Osteoblast (primary cell): ENCODE measurements at regions not wholly inside any gene's neighbourhood (a gene's known extent, or its start where the extent isn't known, plus 50 kb on each side); places are given as distances from the start of the nearest gene placed in this dataset.

Source experiments
- DNase-seq: peaks from one replicate; pipeline ENCODE4 v3.0.0; 2011; ENCODE audit warnings: low spot score, mixed read lengths; ENCODE audit not compliant: insufficient read length; ENCODE audit errors: missing footprints
- H2AFZ ChIP-seq: 2 replicates; pipeline ENCODE4 v1.6.0; 2011; ENCODE audit warnings: mild to moderate bottlenecking, low read length
- H3K27ac ChIP-seq: 2 replicates; pipeline ENCODE4 v1.5.1; 2011; ENCODE audit warnings: mild to moderate bottlenecking, low read depth, low read length, moderate library complexity
- H3K27me3 ChIP-seq: 2 replicates; pipeline ENCODE4 v1.6.0; 2012; ENCODE audit warnings: mild to moderate bottlenecking, control low read depth, inconsistent platforms, low read length, moderate library complexity; ENCODE audit not compliant: insufficient read depth
- H3K36me3 ChIP-seq: 2 replicates; pipeline ENCODE4 v1.5.1; 2011; ENCODE audit warnings: mild to moderate bottlenecking, low read length, control low read depth, moderate library complexity; ENCODE audit not compliant: insufficient read depth
- H3K4me1 ChIP-seq: 2 replicates; pipeline ENCODE4 v1.5.1; 2011; ENCODE audit warnings: mild to moderate bottlenecking, low read length, control low read depth, moderate library complexity; ENCODE audit not compliant: insufficient read depth
- H3K4me2 ChIP-seq: 2 replicates; pipeline ENCODE4 v1.6.0; 2011; ENCODE audit warnings: mild to moderate bottlenecking, low read length; ENCODE audit not compliant: insufficient read depth
- H3K4me3 ChIP-seq: fragments of 200-600 bp; sonication (generic); 3 replicates; pipeline ENCODE4 v1.5.1; 2012; ENCODE audit warnings: mild to moderate bottlenecking, low read length, inconsistent platforms; ENCODE audit not compliant: insufficient read depth
- H3K79me2 ChIP-seq: 2 replicates; pipeline ENCODE4 v1.6.0; 2012; ENCODE audit warnings: mild to moderate bottlenecking, low read length, control low read depth, inconsistent platforms; ENCODE audit not compliant: insufficient read depth
- H3K9me3 ChIP-seq: 2 replicates; pipeline ENCODE4 v1.5.1; 2011; ENCODE audit warnings: low read depth, low read length, control low read depth
- H4K20me1 ChIP-seq: 2 replicates; pipeline ENCODE4 v1.6.0; 2012; ENCODE audit warnings: mild to moderate bottlenecking, low read length, control low read depth; ENCODE audit not compliant: insufficient read depth
- TF ChIP-seq, protein P1 (sequence below): IDR thresholded peaks from 2 replicates; pipeline ENCODE4 v1.5.1; 2011; ENCODE audit warnings: mild to moderate bottlenecking, low read depth, low read length, moderate library complexity; ENCODE audit errors: extremely low read depth

DNA sequence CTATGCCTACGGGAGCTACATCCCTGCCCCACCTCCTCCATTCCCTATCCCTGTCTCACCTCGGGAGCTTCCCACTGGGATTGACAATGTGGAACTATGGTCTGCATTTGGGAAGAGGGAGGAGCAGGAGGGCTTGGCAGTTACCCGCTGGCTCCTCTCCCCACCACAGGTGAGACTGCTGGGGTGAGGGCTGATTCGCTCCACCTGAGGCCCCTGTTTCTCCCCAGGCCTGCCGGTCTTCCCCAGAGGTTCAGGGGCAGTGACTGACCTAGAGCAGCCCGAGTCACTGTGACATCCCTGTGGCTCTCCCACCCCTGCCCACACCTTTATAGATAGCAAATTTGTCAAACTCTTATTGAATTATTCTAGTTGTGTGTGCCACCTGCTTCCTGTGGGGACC, 252.6 kb downstream of the GLRX3 start:
- Histone ChIP-seq H3K27me3 (no peaks in the 10 kb centered on the region), H3K36me3 (no peaks in the 10 kb centered on the region), H4K20me1 (no peaks in the 10 kb centered on the region), H3K9me3 (peaks cover 4% of the 10 kb centered on the region), H3K4me1 (no peaks in the 10 kb centered on the region), H3K27ac (no peak overlapping the region), H3K4me2 (no peak overlapping the region), H3K4me3 (no peak overlapping the region), H3K79me2 (no peaks in the 10 kb centered on the region), H2AFZ (no peak overlapping the region)
- DNase-seq = no peak
- TF ChIP-seq, protein P1, sequence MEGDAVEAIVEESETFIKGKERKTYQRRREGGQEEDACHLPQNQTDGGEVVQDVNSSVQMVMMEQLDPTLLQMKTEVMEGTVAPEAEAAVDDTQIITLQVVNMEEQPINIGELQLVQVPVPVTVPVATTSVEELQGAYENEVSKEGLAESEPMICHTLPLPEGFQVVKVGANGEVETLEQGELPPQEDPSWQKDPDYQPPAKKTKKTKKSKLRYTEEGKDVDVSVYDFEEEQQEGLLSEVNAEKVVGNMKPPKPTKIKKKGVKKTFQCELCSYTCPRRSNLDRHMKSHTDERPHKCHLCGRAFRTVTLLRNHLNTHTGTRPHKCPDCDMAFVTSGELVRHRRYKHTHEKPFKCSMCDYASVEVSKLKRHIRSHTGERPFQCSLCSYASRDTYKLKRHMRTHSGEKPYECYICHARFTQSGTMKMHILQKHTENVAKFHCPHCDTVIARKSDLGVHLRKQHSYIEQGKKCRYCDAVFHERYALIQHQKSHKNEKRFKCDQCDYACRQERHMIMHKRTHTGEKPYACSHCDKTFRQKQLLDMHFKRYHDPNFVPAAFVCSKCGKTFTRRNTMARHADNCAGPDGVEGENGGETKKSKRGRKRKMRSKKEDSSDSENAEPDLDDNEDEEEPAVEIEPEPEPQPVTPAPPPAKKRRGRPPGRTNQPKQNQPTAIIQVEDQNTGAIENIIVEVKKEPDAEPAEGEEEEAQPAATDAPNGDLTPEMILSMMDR = no peak

DNA sequence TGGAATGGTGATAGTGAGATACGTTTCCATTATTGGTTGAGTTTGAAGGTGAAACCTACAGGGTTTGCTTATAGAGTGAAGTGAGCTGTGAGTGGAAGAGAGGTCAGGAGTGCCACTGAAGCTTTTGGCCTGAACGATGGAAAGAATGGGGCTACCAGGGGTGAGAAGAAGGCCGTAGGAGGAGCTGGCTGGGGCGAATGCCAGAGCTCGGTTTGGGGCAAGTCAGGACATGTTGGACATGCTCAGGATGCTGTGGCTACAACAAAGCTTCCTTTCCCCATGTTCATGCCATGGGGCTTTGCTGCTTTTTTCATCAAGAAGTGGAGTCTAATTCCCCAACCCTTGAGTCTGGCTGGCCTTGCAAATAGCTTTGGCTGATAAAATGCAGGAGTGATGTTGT, 253.7 kb downstream of the GLRX3 start:
- no peak overlapping the region for H2AFZ ChIP-seq
- H3K4me1 ChIP-seq = no peaks in the 10 kb centered on the region
- peaks cover 4% of the 10 kb centered on the region for H3K9me3 ChIP-seq
- H3K4me3 ChIP-seq = no peak overlapping the region
- no peak for DNase-seq
- no peaks in the 10 kb centered on the region for H3K27me3 ChIP-seq
- H3K36me3 ChIP-seq = no peaks in the 10 kb centered on the region
- no peak overlapping the region for H3K27ac ChIP-seq
- H4K20me1 ChIP-seq = no peaks in the 10 kb centered on the region
- no peaks in the 10 kb centered on the region for H3K79me2 ChIP-seq
- TF ChIP-seq, protein P1 = no peak
- no peak overlapping the region for H3K4me2 ChIP-seq

GRCh38 chr10:130392031-130392430, 255.8 kb downstream of the GLRX3 start:
- no peak overlapping the region for H3K4me3 ChIP-seq
- H3K27ac ChIP-seq = no peak overlapping the region
- H3K36me3 ChIP-seq = no peaks in the 10 kb centered on the region
- H3K79me2 ChIP-seq = no peaks in the 10 kb centered on the region
- no peaks in the 10 kb centered on the region for H3K27me3 ChIP-seq
- TF ChIP-seq, protein P1 = no peak
- peaks cover 4% of the 10 kb centered on the region for H3K9me3 ChIP-seq
- H3K4me1 ChIP-seq = no peaks in the 10 kb centered on the region
- H3K4me2 ChIP-seq = no peak overlapping the region
- H4K20me1 ChIP-seq = no peaks in the 10 kb centered on the region
- DNase-seq = no peak
- H2AFZ ChIP-seq = no peak overlapping the region

DNA sequence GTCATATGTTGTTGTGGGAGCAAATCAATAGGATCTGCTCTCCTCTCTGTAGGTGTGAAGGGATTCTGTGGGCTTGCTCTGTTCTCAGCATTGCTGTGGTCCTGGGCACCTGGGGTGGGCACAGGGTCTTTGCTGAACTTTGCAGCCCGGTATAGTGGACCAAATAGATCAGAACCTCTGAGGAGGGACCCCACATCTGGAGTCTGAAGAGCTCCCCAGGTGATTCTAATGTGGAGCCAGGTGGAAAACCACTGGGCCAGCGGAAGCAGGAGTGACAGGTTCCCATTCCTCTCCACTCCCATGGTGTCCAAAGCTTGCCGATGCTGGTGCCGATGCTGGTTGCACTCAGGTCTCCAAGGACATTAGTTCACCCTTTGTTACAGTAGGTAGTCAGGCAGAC, 257.2 kb downstream of the GLRX3 start:
- H2AFZ ChIP-seq = no peak overlapping the region
- TF ChIP-seq, protein P1 = no peak
- H3K27me3 ChIP-seq = no peaks in the 10 kb centered on the region
- H3K79me2 ChIP-seq = no peaks in the 10 kb centered on the region
- no peak overlapping the region for H3K4me2 ChIP-seq
- H3K4me3 ChIP-seq = no peak overlapping the region
- H3K4me1 ChIP-seq = no peaks in the 10 kb centered on the region
- no peak for DNase-seq
- H3K36me3 ChIP-seq = no peaks in the 10 kb centered on the region
- no peaks in the 10 kb centered on the region for H4K20me1 ChIP-seq
- H3K9me3 ChIP-seq = peaks cover 1% of the 10 kb centered on the region
- no peak overlapping the region for H3K27ac ChIP-seq
